ENCODE measurements at regions not wholly inside any gene's neighbourhood (a gene's known extent, or its start where the extent isn't known, plus 50 kb on each side); places are given as distances from the start of the nearest gene placed in this dataset.

DNA sequence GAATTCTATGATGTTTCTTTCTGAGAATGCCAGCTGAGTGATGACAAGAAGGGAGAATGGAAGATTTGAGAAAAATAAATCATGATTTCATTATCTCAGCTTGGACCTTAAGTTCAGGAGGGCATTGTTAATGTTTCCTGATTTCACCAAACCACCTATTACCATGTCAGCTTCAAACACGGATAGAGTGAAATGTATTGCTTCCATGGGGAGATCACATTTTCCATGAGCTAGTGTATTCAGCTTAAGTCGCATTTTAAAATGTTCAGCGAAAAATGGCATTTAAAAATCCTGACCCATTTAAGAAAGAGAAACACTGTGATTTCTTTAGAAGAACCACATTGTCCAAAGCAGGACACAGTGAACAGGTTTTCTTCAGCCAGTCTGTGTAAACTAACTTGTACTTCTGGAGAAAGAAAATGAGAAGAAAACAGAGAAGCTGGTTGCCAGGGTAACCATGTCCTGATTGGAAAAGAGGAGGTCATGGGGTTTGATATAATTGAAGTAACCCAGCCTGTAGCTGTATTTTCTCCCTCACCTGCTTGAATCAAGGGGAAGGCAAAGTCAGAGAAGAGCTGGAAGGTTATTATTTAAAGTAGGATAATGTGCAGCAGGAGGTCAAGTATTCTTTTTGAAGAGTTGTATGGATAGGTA, 684.1 kb upstream of the NRSN1 start:
- no peak overlapping the region for H3K27ac ChIP-seq
- ChIA-PET POLR2A (no interaction called here), CTCF (no interaction called here)
- ATAC-seq = no peak
- H3K4me2 ChIP-seq = no peak overlapping the region
- WGBS (ENCODE audit: missing lambda C conversion rate) = 78% methylated on average over 3 of the region's 3 CpGs
- no peak for FAIRE-seq
- H3K9me3 ChIP-seq = no peaks in the 10 kb centered on the region
- no peak for TF ChIP-seq EP300 (IDR thresholded peaks at IDR 0.05)
- TF ChIP-seq, protein P1, sequence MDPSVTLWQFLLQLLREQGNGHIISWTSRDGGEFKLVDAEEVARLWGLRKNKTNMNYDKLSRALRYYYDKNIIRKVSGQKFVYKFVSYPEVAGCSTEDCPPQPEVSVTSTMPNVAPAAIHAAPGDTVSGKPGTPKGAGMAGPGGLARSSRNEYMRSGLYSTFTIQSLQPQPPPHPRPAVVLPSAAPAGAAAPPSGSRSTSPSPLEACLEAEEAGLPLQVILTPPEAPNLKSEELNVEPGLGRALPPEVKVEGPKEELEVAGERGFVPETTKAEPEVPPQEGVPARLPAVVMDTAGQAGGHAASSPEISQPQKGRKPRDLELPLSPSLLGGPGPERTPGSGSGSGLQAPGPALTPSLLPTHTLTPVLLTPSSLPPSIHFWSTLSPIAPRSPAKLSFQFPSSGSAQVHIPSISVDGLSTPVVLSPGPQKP (IDR thresholded peaks at IDR 0.05; ENCODE audit: low read depth, low read length) = no peak
- TF ChIP-seq, protein P2, sequence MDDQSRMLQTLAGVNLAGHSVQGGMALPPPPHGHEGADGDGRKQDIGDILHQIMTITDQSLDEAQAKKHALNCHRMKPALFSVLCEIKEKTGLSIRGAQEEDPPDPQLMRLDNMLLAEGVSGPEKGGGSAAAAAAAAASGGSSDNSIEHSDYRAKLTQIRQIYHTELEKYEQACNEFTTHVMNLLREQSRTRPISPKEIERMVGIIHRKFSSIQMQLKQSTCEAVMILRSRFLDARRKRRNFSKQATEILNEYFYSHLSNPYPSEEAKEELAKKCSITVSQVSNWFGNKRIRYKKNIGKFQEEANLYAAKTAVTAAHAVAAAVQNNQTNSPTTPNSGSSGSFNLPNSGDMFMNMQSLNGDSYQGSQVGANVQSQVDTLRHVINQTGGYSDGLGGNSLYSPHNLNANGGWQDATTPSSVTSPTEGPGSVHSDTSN (IDR thresholded peaks at IDR 0.05) = no peak
- TF ChIP-seq FOSL2 (IDR thresholded peaks at IDR 0.05) = no peak
- TF ChIP-seq FOSL2 (CRISPR knock-in tag; IDR thresholded peaks at IDR 0.05) = no peak
- TF ChIP-seq POLR2AphosphoS2 (conservative IDR thresholded peaks at IDR 0.05; ENCODE audit: low read length) = no peak
- TF ChIP-seq, protein P3, sequence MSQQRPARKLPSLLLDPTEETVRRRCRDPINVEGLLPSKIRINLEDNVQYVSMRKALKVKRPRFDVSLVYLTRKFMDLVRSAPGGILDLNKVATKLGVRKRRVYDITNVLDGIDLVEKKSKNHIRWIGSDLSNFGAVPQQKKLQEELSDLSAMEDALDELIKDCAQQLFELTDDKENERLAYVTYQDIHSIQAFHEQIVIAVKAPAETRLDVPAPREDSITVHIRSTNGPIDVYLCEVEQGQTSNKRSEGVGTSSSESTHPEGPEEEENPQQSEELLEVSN (IDR thresholded peaks at IDR 0.05; ENCODE audit: borderline replicate concordance, low read depth) = no peak
- no peak for TF ChIP-seq ESRRA (IDR thresholded peaks at IDR 0.05; ENCODE audit: borderline replicate concordance, low read length)
- TF ChIP-seq, protein P4, sequence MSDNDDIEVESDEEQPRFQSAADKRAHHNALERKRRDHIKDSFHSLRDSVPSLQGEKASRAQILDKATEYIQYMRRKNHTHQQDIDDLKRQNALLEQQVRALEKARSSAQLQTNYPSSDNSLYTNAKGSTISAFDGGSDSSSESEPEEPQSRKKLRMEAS (IDR thresholded peaks at IDR 0.05) = no peak
- no peak for TF ChIP-seq JUN (IDR thresholded peaks at IDR 0.05)
- TF ChIP-seq EHMT2 (IDR thresholded peaks at IDR 0.05; ENCODE audit: low read depth) = no peak
- TF ChIP-seq GATA3 (IDR thresholded peaks at IDR 0.05; ENCODE audit: borderline replicate concordance) = no peak
- no peak for TF ChIP-seq MYC (IDR thresholded peaks at IDR 0.05; ENCODE audit: borderline replicate concordance, low read length)
- TF ChIP-seq TP53 (CRISPR knock-in tag; IDR thresholded peaks at IDR 0.05) = no peak
- TF ChIP-seq NR3C1 (IDR thresholded peaks at IDR 0.05) = no peak
- DNase-seq (ENCODE audit: low read depth in 1 of 2, low spot score in 1 of 2) = no peak
- no peaks in the 10 kb centered on the region for H3K4me1 ChIP-seq
- H3K4me3 ChIP-seq = no peak overlapping the region

DNA sequence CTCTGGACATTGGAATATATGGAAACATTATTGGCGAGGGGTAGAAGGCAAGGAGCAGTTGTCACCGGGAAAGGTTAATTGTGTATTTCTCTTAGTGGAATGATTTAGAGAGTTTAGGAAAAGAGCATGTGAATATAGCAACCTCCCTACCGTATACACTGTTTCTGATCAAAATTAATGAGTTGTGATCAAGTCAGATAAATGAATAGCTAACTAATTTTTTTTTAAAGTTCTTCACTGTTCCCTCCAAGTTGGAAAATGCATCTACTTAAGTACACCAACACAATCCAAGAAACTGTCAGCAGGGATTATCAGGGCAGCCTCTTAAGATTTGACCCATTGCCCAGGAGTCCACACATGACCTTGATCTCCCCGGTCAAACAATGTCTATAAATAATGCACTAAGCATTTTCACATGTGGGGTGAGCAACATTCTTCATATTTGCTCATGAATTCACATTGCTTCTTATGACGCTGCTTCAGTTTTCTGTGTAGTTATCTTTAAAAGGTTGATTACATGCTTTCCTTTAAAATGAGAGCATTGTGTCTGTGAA, 680.8 kb upstream of the NRSN1 start:
- H3K4me3 ChIP-seq = no peak overlapping the region
- TF ChIP-seq ESRRA (IDR thresholded peaks at IDR 0.05; ENCODE audit: borderline replicate concordance, low read length) (no peak), NPAS2 (CRISPR knock-in tag; IDR thresholded peaks at IDR 0.05; ENCODE audit: borderline replicate concordance) (no peak), ZFP36 (IDR thresholded peaks at IDR 0.05; ENCODE audit: borderline replicate concordance, partially characterized antibody) (no peak), PHF8 (IDR thresholded peaks at IDR 0.05; ENCODE audit: borderline replicate concordance, low read depth) (no peak), FOXS1 (CRISPR knock-in tag; IDR thresholded peaks at IDR 0.05) (no peak), HOXA7 (CRISPR knock-in tag; IDR thresholded peaks at IDR 0.05) (no peak), SMC3 (IDR thresholded peaks at IDR 0.05) (no peak)
- H3K4me1 ChIP-seq = no peaks in the 10 kb centered on the region
- no peaks in the 10 kb centered on the region for H3K9me3 ChIP-seq
- ChIA-PET CTCF (no interaction called here), POLR2A (no interaction called here)
- no peak overlapping the region for H3K27ac ChIP-seq
- DNase-seq (ENCODE audit: low read depth in 1 of 2, low spot score in 1 of 2) = no peak
- H3K4me2 ChIP-seq = no peak overlapping the region
- FAIRE-seq = no peak
- ATAC-seq = no peak
- WGBS (ENCODE audit: missing lambda C conversion rate) = 76% methylated on average over 5 of the region's 5 CpGs

DNA sequence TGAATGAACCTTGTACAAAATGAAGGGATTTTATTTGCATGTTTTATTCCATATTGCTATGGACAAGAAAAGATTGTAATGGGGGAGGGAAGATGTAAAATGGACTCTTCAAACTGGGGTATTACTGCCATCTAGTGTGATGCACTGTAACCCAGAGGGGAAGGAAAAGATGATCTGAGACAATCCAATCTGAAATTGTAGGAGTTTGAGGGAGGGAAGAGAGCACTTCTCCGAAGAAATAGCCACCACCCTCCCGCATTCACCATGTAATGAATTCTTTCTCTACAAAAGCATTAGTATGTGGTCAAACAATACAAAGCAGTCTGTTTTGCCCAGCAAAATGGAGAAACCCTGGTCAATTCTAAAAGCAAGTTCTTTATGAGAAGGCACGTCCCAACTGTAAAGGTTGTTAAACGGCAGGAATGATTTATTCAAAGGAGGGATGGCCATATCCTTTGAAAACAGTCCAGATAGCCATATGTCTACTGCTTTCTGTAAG, 679.5 kb upstream of the NRSN1 start:
- ATAC-seq = no peak
- H3K4me2 ChIP-seq = no peak overlapping the region
- WGBS (ENCODE audit: missing lambda C conversion rate) = 25% methylated on average over 4 of the region's 4 CpGs
- FAIRE-seq = no peak
- no peak overlapping the region for H3K4me3 ChIP-seq
- no peaks in the 10 kb centered on the region for H3K4me1 ChIP-seq
- CTCF ChIA-PET = interaction anchor here (0.6 to 1.0 kb wide), 5 partner anchors 9 to 824 kb away, joined by 3 to 4 read pairs (median 3); no protein-coding TSS in a partner anchor
- DNase-seq (ENCODE audit: low read depth in 1 of 2, low spot score in 1 of 2) = peak; percentile 2 to 9
- no peaks in the 10 kb centered on the region for H3K9me3 ChIP-seq
- H3K27ac ChIP-seq = no peak overlapping the region
- POLR2A ChIA-PET = no interaction called here
- TF ChIP-seq KDM5A (IDR thresholded peaks at IDR 0.05) = no peak
- peak; percentile 44 to 63 for TF ChIP-seq RAD21 (conservative IDR thresholded peaks at IDR 0.05 in 1 of 2, IDR thresholded peaks at IDR 0.05 in 1 of 2)
- TF ChIP-seq, protein P5, sequence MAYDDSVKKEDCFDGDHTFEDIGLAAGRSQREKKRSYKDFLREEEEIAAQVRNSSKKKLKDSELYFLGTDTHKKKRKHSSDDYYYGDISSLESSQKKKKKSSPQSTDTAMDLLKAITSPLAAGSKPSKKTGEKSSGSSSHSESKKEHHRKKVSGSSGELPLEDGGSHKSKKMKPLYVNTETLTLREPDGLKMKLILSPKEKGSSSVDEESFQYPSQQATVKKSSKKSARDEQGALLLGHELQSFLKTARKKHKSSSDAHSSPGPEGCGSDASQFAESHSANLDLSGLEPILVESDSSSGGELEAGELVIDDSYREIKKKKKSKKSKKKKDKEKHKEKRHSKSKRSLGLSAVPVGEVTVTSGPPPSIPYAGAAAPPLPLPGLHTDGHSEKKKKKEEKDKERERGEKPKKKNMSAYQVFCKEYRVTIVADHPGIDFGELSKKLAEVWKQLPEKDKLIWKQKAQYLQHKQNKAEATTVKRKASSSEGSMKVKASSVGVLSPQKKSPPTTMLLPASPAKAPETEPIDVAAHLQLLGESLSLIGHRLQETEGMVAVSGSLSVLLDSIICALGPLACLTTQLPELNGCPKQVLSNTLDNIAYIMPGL (CRISPR knock-in tag; IDR thresholded peaks at IDR 0.05; ENCODE audit: borderline replicate concordance) = no peak
- no peak for TF ChIP-seq MYC (IDR thresholded peaks at IDR 0.05; ENCODE audit: borderline replicate concordance, low read length)
- TF ChIP-seq POLR2A (IDR thresholded peaks at IDR 0.05; ENCODE audit: low read length) = no peak
- no peak for TF ChIP-seq SREBF2 (IDR thresholded peaks at IDR 0.05)
- TF ChIP-seq, protein P6, sequence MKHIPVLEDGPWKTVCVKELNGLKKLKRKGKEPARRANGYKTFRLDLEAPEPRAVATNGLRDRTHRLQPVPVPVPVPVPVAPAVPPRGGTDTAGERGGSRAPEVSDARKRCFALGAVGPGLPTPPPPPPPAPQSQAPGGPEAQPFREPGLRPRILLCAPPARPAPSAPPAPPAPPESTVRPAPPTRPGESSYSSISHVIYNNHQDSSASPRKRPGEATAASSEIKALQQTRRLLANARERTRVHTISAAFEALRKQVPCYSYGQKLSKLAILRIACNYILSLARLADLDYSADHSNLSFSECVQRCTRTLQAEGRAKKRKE (CRISPR knock-in tag; IDR thresholded peaks at IDR 0.05; ENCODE audit: low read depth) = no peak
- no peak for TF ChIP-seq EHMT2 (IDR thresholded peaks at IDR 0.05; ENCODE audit: low read depth)
- no peak for TF ChIP-seq CBX8 (IDR thresholded peaks at IDR 0.05)
- TF ChIP-seq NR3C1 (IDR thresholded peaks at IDR 0.05) = no peak
- TF ChIP-seq CEBPB (IDR thresholded peaks at IDR 0.05) = no peak

All from A549 (cell line).